ENCODE measurements at regions not wholly inside any gene's neighbourhood (a gene's known extent, or its start where the extent isn't known, plus 50 kb on each side); places are given as distances from the start of the nearest gene placed in this dataset.

GRCh38 chr4:112083587-112084347, 61.5 kb upstream of the FAM241A start:
- no peak for TF ChIP-seq POLR2A (IDR thresholded peaks at IDR 0.05)
- TF ChIP-seq, protein P1, sequence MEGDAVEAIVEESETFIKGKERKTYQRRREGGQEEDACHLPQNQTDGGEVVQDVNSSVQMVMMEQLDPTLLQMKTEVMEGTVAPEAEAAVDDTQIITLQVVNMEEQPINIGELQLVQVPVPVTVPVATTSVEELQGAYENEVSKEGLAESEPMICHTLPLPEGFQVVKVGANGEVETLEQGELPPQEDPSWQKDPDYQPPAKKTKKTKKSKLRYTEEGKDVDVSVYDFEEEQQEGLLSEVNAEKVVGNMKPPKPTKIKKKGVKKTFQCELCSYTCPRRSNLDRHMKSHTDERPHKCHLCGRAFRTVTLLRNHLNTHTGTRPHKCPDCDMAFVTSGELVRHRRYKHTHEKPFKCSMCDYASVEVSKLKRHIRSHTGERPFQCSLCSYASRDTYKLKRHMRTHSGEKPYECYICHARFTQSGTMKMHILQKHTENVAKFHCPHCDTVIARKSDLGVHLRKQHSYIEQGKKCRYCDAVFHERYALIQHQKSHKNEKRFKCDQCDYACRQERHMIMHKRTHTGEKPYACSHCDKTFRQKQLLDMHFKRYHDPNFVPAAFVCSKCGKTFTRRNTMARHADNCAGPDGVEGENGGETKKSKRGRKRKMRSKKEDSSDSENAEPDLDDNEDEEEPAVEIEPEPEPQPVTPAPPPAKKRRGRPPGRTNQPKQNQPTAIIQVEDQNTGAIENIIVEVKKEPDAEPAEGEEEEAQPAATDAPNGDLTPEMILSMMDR (IDR thresholded peaks at IDR 0.05): no peak
